ENCODE measurements at regions not wholly inside any gene's neighbourhood (a gene's known extent, or its start where the extent isn't known, plus 50 kb on each side); places are given as distances from the start of the nearest gene placed in this dataset.
"Not testable (repeated sequence)": the region's sequence is repeated elsewhere in the genome, so short reads cannot be mapped to it uniquely, and the experiment has no call there.

DNA sequence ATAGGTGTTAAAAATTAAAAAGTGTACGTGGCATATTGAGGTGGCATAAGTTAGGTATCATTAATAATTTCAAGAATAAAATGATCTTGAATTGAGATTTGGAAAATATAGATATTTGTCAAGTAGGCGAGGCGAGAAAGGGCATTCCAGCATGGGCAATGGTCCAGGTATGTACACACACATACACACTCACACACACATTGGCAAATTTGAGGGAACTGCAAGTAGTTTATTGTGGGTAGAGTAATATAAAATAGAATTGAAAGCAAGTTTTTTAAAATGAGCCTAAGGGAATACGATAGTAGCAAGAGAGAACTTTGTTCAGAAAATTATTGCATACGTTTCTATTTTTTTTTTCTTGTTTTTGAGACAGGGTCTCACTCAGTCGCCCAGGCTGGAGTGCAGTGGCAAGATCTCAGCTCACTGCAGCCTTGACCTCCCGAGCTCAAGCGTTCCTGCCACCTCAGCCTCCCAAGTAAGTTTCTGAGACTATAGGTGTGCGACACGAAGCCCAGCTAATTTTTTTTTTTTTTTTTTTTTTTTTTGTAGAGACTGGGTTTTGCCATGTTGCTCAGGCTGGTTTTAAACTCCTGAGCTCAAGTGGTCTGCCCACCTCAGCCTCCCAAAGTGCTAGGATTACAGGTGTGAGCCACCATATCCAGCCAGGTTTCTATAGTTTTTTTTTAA lies 96.7 kb upstream of the SLC39A10 start:
- Histone ChIP-seq H3K27ac (peak overlapping the region in 2 of 5 donors; percentile 25 to 76), H3K4me3 (no peak overlapping the region), H3K27me3 (no peaks in the 10 kb centered on the region), H3K9me3 (no peaks in the 10 kb centered on the region), H3K4me1 (peaks cover 5 to 26% (median 21%) of the 10 kb centered on the region in 4 donors), H3K36me3 (no peaks in the 10 kb centered on the region)
- WGBS, 5 donors: 49 to 68% (median 65%) methylated on average over 10 of the region's 10 CpGs
- peak; percentile 38 to 52 for DNase-seq
- intact Hi-C loops (cut with DNase I; ENCODE audit: low total_unique reads): no loop called here
- TF ChIP-seq POLR2AphosphoS5 (IDR thresholded peaks at IDR 0.05) (no peak), POLR2A (IDR thresholded peaks at IDR 0.05) (no peak)

DNA sequence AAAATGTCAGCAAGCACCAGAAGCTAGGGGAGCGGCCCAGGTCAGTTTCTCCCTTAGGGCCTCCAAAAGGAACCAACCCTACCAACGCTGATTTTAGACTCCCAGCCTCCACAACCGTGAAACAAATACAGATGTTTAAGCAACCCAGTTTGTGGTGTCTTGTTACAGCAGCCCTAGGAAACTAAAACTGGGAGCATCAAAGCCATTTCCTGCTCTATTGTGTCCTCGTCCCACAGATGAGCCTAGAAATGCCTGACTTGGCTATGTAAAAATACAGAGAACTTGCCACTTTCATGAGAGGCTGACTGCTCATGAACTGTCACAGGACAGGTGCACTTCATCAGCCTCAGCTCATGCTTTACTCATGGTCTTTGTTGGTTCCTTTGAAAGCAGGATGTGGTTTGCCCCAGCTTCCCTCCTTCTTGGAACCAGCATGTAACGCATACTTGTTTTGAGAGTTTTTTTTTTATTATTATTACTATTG lies 97.6 kb upstream of the SLC39A10 start:
- intact Hi-C loops (cut with DNase I; ENCODE audit: low total_unique reads): no loop called here
- H3K27me3 ChIP-seq: no peaks in the 10 kb centered on the region
- H3K4me1 ChIP-seq: peaks cover 5 to 26% (median 21%) of the 10 kb centered on the region in 4 donors
- H3K36me3 ChIP-seq: no peaks in the 10 kb centered on the region
- H3K9me3 ChIP-seq: no peaks in the 10 kb centered on the region
- no peak overlapping the region for H3K4me3 ChIP-seq
- DNase-seq: peak in 1 of 2 donors; percentile 78
- TF ChIP-seq POLR2AphosphoS5 (IDR thresholded peaks at IDR 0.05) (peak in 1 of 3 donors; percentile 15), EP300 (IDR thresholded peaks at IDR 0.05) (no peak)
- 37 to 55% (median 47%) methylated on average over 5 of the region's 5 CpGs for WGBS, 5 donors
- H3K27ac ChIP-seq: peak overlapping the region in 4 of 5 donors; percentile 5 to 76 (median 21)

- no peak for DNase-seq
- 95 to 100% (median 96%) methylated on average over 1 of the region's 1 CpG for WGBS, 5 donors
- TF ChIP-seq EP300 (IDR thresholded peaks at IDR 0.05) (no peak), POLR2AphosphoS5 (IDR thresholded peaks at IDR 0.05) (no peak), POLR2A (IDR thresholded peaks at IDR 0.05) (no peak)
- TF ChIP-seq, protein P1, sequence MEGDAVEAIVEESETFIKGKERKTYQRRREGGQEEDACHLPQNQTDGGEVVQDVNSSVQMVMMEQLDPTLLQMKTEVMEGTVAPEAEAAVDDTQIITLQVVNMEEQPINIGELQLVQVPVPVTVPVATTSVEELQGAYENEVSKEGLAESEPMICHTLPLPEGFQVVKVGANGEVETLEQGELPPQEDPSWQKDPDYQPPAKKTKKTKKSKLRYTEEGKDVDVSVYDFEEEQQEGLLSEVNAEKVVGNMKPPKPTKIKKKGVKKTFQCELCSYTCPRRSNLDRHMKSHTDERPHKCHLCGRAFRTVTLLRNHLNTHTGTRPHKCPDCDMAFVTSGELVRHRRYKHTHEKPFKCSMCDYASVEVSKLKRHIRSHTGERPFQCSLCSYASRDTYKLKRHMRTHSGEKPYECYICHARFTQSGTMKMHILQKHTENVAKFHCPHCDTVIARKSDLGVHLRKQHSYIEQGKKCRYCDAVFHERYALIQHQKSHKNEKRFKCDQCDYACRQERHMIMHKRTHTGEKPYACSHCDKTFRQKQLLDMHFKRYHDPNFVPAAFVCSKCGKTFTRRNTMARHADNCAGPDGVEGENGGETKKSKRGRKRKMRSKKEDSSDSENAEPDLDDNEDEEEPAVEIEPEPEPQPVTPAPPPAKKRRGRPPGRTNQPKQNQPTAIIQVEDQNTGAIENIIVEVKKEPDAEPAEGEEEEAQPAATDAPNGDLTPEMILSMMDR (IDR thresholded peaks at IDR 0.05): no peak
Measured at GRCh38 chr2:195555971-195556370, 101.1 kb upstream of the SLC39A10 start.

GRCh38 chr2:195552581-195552980 lies 104.4 kb upstream of the SLC39A10 start:
- peaks cover 0 to 15% (median 11%) of the 10 kb centered on the region in 4 donors for H3K9me3 ChIP-seq
- H3K4me1 ChIP-seq: peaks cover 0 to 5% (median 0%) of the 10 kb centered on the region in 4 donors
- intact Hi-C loops (cut with DNase I; ENCODE audit: low total_unique reads): no loop called here
- TF ChIP-seq POLR2AphosphoS5 (IDR thresholded peaks at IDR 0.05) (no peak), EP300 (IDR thresholded peaks at IDR 0.05) (no peak), POLR2A (IDR thresholded peaks at IDR 0.05) (no peak)
- TF ChIP-seq, protein P1 (IDR thresholded peaks at IDR 0.05): no peak
- 20 to 39% (median 27%) methylated on average over 1 of the region's 1 CpG for WGBS, 5 donors
- no peak overlapping the region for H3K4me3 ChIP-seq
- no peak for DNase-seq
- no peaks in the 10 kb centered on the region for H3K36me3 ChIP-seq
- H3K27me3 ChIP-seq: no peaks in the 10 kb centered on the region
- H3K27ac ChIP-seq: no peak overlapping the region

More at GRCh38 chr2:195555971-195556370, 101.1 kb upstream of the SLC39A10 start:
- no peak overlapping the region for H3K27ac ChIP-seq
- H3K36me3 ChIP-seq: no peaks in the 10 kb centered on the region
- intact Hi-C loops (cut with DNase I; ENCODE audit: low total_unique reads): no loop called here
- H3K9me3 ChIP-seq: no peaks in the 10 kb centered on the region
- no peak overlapping the region for H3K4me3 ChIP-seq
- no peaks in the 10 kb centered on the region for H3K27me3 ChIP-seq
- peaks cover 4 to 16% (median 9%) of the 10 kb centered on the region in 4 donors for H3K4me1 ChIP-seq

DNA sequence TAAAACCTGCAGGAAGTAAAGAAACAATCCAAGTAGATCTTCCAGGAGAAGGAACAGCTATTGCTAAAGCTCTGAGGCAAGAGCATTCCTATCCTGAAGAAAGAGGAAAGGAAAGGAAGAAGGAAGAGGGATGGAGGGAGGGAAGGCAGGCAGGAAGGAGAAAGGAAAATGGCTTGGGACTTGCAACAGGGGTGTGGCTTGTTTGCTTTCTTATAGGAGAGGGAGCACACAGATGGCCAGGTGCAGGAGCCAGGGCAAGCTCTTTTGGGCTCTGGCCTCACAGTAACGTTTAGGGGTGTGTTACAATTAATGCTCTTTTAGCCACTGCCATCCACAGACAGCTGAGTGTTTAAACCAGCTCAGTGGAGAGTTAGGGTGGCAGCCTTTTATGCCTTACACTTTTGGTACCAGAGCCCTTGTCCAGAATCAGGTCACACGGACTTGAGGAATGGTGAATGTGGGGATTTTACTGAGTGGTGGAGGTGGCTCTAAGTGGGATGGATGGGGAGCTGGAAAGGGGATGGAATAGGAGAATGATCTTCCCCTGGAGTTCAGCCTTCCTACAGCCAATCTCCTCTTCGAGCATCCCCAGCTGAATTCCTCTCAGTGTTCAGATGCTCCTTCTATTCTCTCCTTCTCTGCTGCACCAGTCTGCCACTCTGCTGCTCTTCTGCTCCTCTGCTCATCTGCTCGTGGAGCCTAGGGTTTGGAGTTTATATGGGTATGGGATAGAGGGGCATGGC lies 108.7 kb upstream of the SLC39A10 start:
- no peak overlapping the region for H3K4me3 ChIP-seq
- TF ChIP-seq POLR2A (IDR thresholded peaks at IDR 0.05) (no peak), EP300 (IDR thresholded peaks at IDR 0.05) (no peak), POLR2AphosphoS5 (IDR thresholded peaks at IDR 0.05) (no peak)
- TF ChIP-seq, protein P1 (IDR thresholded peaks at IDR 0.05): no peak
- H3K9me3 ChIP-seq: peaks cover 0 to 19% (median 16%) of the 10 kb centered on the region in 4 donors
- WGBS, 5 donors: 71 to 85% (median 78%) methylated on average over 4 of the region's 4 CpGs
- H3K27ac ChIP-seq: no peak overlapping the region
- no peaks in the 10 kb centered on the region for H3K27me3 ChIP-seq
- peaks cover 0 to 10% (median 4%) of the 10 kb centered on the region in 4 donors for H3K4me1 ChIP-seq
- no peaks in the 10 kb centered on the region for H3K36me3 ChIP-seq
- no peak for DNase-seq
- intact Hi-C loops (cut with DNase I; ENCODE audit: low total_unique reads): no loop called here

DNA sequence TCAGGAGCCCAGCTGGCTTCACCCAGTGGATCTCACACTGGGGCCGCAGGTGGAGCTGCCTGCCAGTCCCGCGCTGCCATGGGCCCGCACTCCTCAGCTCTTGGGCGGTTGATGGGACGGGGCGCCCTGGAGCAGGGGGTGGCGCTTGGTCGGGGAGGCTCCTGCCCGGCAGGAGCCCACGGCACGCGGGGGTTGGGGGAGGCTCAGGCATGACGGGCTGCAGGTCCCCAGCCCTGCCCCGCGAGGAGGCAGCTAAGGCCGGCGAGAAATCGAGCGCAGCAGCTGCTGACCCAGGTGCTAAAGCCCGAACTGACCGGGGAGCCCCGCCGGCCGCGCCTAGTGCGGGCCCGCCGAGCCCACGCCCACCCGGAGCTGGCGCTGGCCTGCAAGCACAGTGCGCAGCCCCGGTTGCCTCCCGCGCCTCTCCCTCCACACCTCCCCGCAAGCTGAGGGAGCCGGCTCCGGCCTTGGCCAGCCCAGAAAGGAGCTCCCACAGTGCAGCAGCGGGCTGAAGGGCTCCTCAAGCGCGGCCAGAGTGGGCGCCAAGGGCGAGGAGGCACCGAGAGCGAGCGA lies 109.7 kb upstream of the SLC39A10 start:
- H3K4me3 ChIP-seq; H3K36me3 ChIP-seq; DNase-seq; H3K27me3 ChIP-seq; H3K4me1 ChIP-seq; intact Hi-C loops (cut with DNase I; ENCODE audit: low total_unique reads); H3K27ac ChIP-seq: not testable (repeated sequence)
- H3K9me3 ChIP-seq: peaks cover 0 to 19% (median 16%) of the 10 kb centered on the region in 4 donors
- 92 to 96% (median 95%) methylated on average over 13 to 47 of the region's 47 CpGs for WGBS, 5 donors

All from stomach (tissue), 8 donors.